NCI-H1694 treated with DMSO at 0.1 percent for 48 hours (cell line): ENCODE measurements at regions not wholly inside any gene's neighbourhood (a gene's known extent, or its start where the extent isn't known, plus 50 kb on each side); places are given as distances from the start of the nearest gene placed in this dataset.
"Not testable (repeated sequence)": the region's sequence is repeated elsewhere in the genome, so short reads cannot be mapped to it uniquely, and the experiment has no call there.

Experiments used
- DNase-seq: peaks from one replicate; lab custom pipeline; 2025; lab: John Stamatoyannopoulos, UW

GRCh38 chr5:120919017-120919416 is 454.9 kb downstream of the PRR16 start:
- no peak for DNase-seq

- DNase-seq: no peak
Measured at GRCh38 chr5:120923026-120923425, 458.9 kb downstream of the PRR16 start.

GRCh38 chr5:120926471-120926870 is 462.4 kb downstream of the PRR16 start:
- no peak for DNase-seq

DNA sequence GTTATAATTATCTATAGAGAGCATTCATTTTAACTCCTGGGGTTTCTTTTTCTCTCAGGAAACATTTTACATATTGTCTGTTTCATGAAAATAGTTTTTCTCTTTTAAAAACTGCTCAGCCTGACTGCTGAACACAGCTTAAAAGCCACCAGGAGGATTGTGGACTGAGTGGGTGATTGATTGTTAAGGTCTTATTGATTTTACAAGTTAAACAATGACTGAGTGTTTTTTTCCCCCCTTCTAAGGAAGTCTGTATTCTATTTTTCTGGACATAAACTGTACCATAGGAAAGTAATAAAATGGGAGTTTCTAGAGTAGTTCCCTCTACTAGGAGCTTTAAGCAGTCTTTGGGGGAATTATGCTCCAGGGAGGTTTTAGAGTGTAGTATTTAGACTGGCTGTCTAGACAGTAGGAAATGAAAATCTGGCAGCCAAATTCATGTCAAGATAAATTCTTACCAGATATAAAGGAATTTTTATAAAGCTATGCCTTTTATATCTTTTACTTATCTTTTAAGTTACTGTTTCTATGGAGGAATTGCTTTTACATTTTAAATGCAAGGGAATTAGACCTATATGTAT is 463.9 kb downstream of the PRR16 start:
- no peak for DNase-seq

DNA sequence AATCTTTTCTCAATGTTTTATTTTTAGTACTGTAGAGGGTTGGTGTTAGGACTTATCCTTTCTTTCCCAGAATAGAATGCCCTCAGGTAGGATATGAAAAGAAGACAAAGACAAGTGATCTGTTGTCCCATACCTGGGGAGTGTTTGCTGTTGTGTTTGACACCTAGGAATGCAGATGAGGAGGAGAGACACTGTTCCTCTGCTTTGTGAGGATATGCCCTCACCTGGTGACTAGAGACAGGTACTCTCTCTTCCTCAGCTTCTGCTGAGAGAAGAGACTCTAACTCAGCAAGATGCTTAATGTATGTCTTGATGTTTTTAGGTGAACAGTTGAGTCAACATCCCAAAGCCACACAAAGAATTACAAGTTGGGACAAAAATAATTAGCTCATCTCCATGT is 468.4 kb downstream of the PRR16 start:
- no peak for DNase-seq

DNA sequence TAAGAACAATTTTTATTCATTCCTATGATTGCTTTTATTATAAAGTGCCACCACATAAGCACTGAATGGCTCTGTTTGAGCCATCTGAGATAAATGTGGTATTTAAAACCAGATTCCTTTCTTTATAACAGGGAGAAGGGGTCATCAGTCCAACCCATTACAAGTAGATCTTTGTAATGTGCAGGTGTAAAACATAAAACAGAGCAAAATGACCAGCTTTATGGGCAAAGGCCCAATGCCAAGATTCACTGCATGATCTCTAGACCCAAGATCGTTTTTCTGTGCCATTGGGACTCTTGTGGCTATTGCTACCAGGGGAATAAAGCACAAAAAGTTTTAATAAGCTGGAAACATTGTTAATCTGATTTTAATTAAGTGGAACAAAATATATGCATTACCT is 469.9 kb downstream of the PRR16 start:
- DNase-seq: no peak

DNA sequence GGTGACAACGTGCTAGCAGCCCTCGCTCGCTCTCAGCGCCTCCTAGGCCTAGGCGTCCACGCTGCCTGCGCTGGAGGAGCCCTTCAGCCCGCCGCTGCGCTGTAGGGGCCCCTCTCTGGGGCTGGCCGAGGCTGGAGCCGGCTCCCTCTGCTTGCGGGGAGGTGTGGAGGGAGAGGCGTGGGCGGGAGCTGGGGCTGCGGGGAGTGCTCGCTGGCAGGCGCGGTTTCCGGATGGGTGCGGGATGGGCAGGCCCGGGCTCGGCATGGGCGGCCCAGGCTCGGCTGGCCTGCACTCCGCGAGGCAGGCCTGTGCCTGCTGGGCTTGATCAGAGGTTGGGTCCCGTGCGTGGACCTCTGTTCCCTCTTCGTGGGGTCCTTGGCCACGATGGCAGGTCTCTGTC is 472.6 kb downstream of the PRR16 start:
- DNase-seq: no peak

DNA sequence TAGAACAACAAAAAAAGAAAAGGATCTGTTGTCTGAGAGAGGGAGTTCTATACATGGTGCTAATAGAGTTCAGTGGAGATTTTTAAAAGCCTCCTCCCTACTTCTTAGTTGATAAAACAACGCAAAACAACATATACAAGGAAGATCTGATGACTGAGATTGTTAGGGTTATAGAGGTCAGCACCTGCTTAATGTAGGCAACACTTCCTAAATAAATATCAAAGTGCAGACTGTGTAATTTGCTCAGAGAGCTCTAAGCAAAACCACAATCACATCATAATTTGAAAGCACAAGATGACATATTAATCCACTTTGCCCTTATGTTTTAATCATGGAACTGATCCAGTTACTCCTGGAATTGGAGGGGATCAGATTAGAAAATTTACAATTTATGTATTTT is 474.5 kb downstream of the PRR16 start:
- no peak for DNase-seq

DNA sequence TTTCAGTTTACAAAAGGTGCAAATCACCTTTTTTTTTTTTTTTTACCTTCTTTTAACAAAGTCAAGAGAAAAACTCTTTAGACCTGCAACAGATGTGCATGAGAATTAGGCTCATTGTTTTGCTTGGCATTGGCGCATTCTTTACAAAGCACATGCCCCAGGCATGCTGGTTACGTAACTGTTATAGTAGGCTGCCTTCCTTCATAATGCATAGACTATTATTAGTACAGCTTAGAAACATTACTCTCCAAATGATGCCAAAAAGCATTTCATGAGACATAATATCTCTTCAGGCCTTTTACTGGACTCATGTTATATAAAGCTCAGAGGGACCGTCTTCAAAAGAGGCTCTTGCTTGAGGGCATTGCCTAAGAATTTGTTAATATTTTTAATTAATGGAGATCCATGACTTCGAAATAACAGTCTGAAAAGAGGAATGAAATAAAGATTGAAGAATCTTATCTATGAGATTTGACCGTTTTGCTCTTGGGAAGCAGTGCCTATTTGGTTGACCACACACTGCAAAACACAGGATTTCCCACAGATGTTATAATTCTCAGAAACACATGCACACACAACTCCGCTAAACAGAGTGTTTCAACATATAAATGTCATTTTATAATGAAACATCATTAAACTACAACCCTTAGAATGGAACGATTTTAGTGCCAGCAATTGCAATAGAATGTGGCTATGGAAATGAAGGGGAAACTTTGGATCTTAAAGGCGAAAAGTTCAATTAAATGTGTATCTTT is 478.7 kb downstream of the PRR16 start:
- no peak for DNase-seq

DNA sequence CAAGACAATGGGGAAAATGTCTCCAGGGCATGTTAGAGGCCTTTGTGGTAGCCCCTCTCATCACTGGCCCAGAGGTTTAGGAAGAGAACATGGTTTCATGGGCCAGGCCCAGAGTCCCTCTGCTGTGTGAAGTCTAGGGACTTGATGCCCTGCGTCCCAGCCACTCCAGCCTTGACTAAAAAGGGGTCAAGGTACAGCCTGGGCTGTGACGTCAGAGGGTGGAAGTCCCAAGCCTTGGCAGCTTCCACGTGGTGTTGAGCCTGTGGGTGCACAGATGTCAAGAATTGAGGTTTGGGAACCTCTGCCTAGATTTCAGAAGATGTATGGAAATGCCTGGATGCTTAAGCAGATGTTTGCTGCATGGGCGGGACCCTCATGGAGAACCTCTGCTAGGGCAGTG is 485.5 kb downstream of the PRR16 start:
- DNase-seq: not testable (repeated sequence)

- not testable (repeated sequence) for DNase-seq
Measured at GRCh38 chr5:120953445-120953844, 489.3 kb downstream of the PRR16 start.

GRCh38 chr5:120954255-120954654 is 490.2 kb downstream of the PRR16 start:
- DNase-seq: no peak

DNA sequence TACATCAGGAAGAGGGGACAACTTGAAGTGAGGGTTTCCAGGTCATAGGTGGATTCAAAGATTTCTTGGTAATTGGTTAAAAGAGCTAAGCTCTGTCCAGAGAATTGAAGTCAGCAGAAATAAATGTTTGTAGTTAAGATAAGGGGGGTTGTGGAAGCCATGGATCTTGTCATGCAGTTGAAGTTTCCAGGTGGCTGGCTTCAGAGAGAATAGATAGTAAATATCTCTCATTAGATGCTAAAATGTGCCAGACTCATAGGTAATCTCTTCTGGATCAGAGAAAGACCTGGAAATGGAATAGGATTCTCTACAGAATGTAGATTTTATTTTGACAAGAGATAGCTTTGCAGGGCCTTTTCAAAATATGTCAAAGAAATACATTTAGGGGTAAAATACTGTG is 491.7 kb downstream of the PRR16 start:
- no peak for DNase-seq

GRCh38 chr5:120958877-120959485 is 494.9 kb downstream of the PRR16 start:
- no peak for DNase-seq

DNA sequence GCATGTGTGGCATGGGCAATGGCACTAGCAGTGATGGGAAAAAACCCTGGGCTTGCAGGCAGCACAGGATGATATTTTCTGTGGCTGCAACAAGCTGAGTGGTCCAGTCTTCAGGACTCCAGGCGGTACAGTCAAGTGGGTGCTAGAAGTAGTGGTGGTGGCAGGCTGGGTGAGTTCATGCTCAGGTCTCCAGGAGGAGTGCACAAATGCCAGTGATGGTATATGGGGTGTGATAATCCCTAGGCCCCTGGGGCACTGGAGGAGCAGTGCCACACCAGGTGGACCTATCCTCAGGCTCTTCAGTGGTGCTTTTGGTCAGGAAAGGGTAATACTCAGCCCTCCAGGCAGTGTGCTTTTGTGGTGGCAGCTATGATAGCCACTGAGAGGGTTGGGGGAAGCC is 496.4 kb downstream of the PRR16 start:
- DNase-seq: no peak

- DNase-seq: no peak
Measured at GRCh38 chr5:120967366-120967765, 503.3 kb downstream of the PRR16 start.

GRCh38 chr5:120974690-120975089 is 510.6 kb downstream of the PRR16 start:
- no peak for DNase-seq

- DNase-seq: no peak
Measured at GRCh38 chr5:120982351-120982750, 518.3 kb downstream of the PRR16 start.

GRCh38 chr5:120985526-120985925 is 521.4 kb downstream of the PRR16 start:
- DNase-seq: no peak

DNA sequence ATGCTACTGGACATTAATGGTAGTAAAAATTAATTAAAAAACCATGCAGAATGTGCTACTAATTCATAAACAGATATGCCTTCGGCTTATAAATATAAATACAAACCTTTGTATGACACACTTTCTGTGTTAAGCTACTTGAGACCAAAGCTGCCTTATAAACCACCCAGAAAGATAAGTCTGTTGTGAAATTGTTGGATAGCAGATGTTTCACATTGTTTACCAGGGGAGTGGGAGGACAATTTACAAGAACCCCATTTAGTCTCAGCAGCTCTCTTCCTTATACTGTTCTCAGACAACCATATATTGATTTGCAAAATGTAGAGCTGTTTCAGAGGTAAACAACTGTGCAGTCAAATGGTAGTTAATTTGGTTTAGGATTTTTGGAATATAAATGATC is 524.4 kb downstream of the PRR16 start:
- no peak for DNase-seq

DNA sequence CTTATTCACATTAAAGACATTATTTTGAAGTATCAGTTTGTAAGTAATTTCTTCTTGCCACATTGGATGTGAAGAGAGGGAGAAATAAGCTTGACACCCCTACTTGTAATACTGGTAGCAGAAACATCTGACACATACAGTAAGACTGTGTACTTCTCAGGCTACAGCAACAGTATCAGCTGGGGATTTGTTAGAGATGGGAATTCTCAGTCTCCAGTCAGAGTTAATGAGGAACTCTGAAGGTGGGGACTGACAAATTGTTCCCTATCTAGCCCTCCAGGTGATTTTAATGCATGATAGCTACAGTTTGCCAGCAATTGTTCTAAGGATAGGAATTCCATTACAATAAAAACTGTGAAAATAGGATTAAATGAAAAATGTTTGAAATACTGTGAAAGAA is 524.8 kb downstream of the PRR16 start:
- DNase-seq: no peak

GRCh38 chr5:120991569-120991968 is 527.5 kb downstream of the PRR16 start:
- DNase-seq: no peak

DNA sequence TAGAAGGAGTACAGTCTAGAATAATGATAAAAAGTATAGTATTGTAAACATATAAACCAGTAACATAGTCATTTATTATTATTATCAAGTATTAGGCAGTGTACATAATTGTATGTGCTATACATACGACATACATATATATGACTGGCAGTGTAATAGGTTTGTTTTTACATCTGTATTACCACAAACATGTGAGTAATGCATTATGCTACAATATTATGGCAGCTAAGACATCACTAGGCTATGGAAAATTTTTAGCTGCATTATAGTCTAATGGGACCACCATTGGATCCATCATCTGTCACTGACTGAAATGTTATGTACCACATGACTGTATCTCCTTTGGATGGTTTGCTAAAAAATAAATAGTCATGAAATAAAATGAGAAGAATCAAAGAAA is 530.0 kb downstream of the PRR16 start:
- DNase-seq: no peak

GRCh38 chr5:120999550-120999949 is 535.5 kb downstream of the PRR16 start:
- no peak for DNase-seq
